IMR-90 (cell line): ENCODE measurements at regions not wholly inside any gene's neighbourhood (a gene's known extent, or its start where the extent isn't known, plus 50 kb on each side); places are given as distances from the start of the nearest gene placed in this dataset.
"Not testable (repeated sequence)": the region's sequence is repeated elsewhere in the genome, so short reads cannot be mapped to it uniquely, and the experiment has no call there.

Experiments
- ATAC-seq: fragments of 200-7000 bp; cut with Tn5 transposase; 2 replicates; pipeline ENCODE4 v1.9.1; 2020; ENCODE audit warnings: low read depth, mild to moderate bottlenecking, moderate library complexity
- BruUV-seq: library from RNA; stranded (reverse); fragments of 400-500 nt; replicated peaks from 2 replicates; lab custom pipeline; 2021; lab: Mats Ljungman, UMichigan
- CTCF ChIA-PET: fragments of 300-600 bp; formaldehyde crosslinking; extraction: SDS; loops from one replicate; lab custom pipeline; 2021; ENCODE audit warnings: antibody characterized with exemption; lab: Yijun Ruan, JAX
- POLR2A ChIA-PET: fragments of 300-600 bp; sonication (Branson Sonifier 250); formaldehyde crosslinking; loops from one replicate; lab custom pipeline; 2022; ENCODE audit warnings: antibody characterized with exemption; ENCODE audit not compliant: unreplicated experiment; lab: Charles Lee
- DNase-seq: peaks from one replicate; pipeline ENCODE4 v3.0.0; 2013
- H2AFZ ChIP-seq: replicated peaks from 2 replicates; pipeline ENCODE3; 2013; ENCODE audit warnings: low read length, mild to moderate bottlenecking; ENCODE audit not compliant: poor library complexity
- H2AK5ac ChIP-seq: 2 replicates; pipeline ENCODE4 v1.6.1; 2013; ENCODE audit warnings: low read depth, low read length, inconsistent platforms
- H2AK9ac ChIP-seq: replicated peaks from 2 replicates; pipeline ENCODE3; 2013; ENCODE audit warnings: mild to moderate bottlenecking, low read depth, low read length, moderate library complexity; ENCODE audit not compliant: poor library complexity
- H2BK120ac ChIP-seq: 2 replicates; pipeline ENCODE4 v1.6.1; 2013; ENCODE audit warnings: low read depth, low read length, inconsistent platforms
- H2BK15ac ChIP-seq: 3 replicates; pipeline ENCODE4 v1.6.1; 2013; ENCODE audit warnings: low read depth, low read length, inconsistent platforms
- H2BK20ac ChIP-seq: 2 replicates; pipeline ENCODE4 v1.6.1; 2013; ENCODE audit warnings: low read depth, mild to moderate bottlenecking, inconsistent platforms, low read length, moderate library complexity
- H2BK5ac ChIP-seq: 2 replicates; pipeline ENCODE4 v1.6.1; 2013; ENCODE audit warnings: mild to moderate bottlenecking, low read depth, low read length, inconsistent platforms; ENCODE audit not compliant: poor library complexity, severe bottlenecking
- H3K14ac ChIP-seq: replicated peaks from 2 replicates; pipeline ENCODE4 v1.6.1; 2013; ENCODE audit warnings: low read depth, low read length, inconsistent platforms
- H3K18ac ChIP-seq: 2 replicates; pipeline ENCODE4 v1.6.1; 2013; ENCODE audit warnings: low read depth, low read length, control low read depth
- H3K23ac ChIP-seq: 2 replicates; pipeline ENCODE4 v1.6.1; 2013; ENCODE audit warnings: low read depth, low read length, inconsistent platforms
- H3K27ac ChIP-seq: 2 replicates; pipeline ENCODE4 v1.5.1; 2013; ENCODE audit warnings: mild to moderate bottlenecking, control low read depth, low read length; ENCODE audit not compliant: insufficient read depth
- H3K27me3 ChIP-seq: 2 replicates; pipeline ENCODE4 v1.6.1; 2013; ENCODE audit warnings: low read length; ENCODE audit not compliant: control insufficient read depth, insufficient read depth
- H3K36me3 ChIP-seq: 2 replicates; pipeline ENCODE4 v1.6.1; 2013; ENCODE audit warnings: low read length, mixed read lengths; ENCODE audit not compliant: control insufficient read depth, insufficient read depth
- H3K4ac ChIP-seq: 2 replicates; pipeline ENCODE4 v1.6.1; 2013; ENCODE audit warnings: low read depth, low read length, inconsistent platforms
- H3K4me1 ChIP-seq: 2 replicates; pipeline ENCODE4 v1.6.1; 2013; ENCODE audit warnings: low read length, mixed read lengths; ENCODE audit not compliant: control insufficient read depth, insufficient read depth
- H3K4me2 ChIP-seq: 2 replicates; pipeline ENCODE4 v1.6.1; 2013; ENCODE audit warnings: low read depth, mild to moderate bottlenecking, control low read depth, low read length, moderate library complexity
- H3K4me3 ChIP-seq: 2 replicates; pipeline ENCODE4 v1.5.1; 2013; ENCODE audit warnings: low read depth, mild to moderate bottlenecking, control low read depth, low read length, moderate library complexity; ENCODE audit not compliant: insufficient read depth
- H3K56ac ChIP-seq: 2 replicates; pipeline ENCODE4 v1.6.1; 2013; ENCODE audit warnings: low read length, inconsistent platforms; ENCODE audit not compliant: insufficient read depth; ENCODE audit errors: extremely low read depth
- H3K79me1 ChIP-seq, 2 experiments: 2 replicates each; pipeline ENCODE4 v1.6.1; 2013; ENCODE audit warnings: low read length in 2 of 2, inconsistent platforms in 1 of 2, low read depth in 1 of 2
- H3K9ac ChIP-seq: 2 replicates; pipeline ENCODE4 v1.6.1; 2013; ENCODE audit warnings: low read depth, low read length, control low read depth
- H3K9me1 ChIP-seq: 2 replicates; pipeline ENCODE4 v1.6.1; 2013; ENCODE audit warnings: low read length, inconsistent platforms; ENCODE audit not compliant: insufficient read depth
- H3K9me3 ChIP-seq: 2 replicates; pipeline ENCODE4 v1.6.1; 2013; ENCODE audit warnings: low read length; ENCODE audit not compliant: control insufficient read depth, insufficient read depth
- H4K20me1 ChIP-seq: 2 replicates; pipeline ENCODE4 v1.6.1; 2013; ENCODE audit warnings: low read length, inconsistent platforms; ENCODE audit not compliant: insufficient read depth
- H4K5ac ChIP-seq: 2 replicates; pipeline ENCODE4 v1.6.1; 2013; ENCODE audit warnings: mild to moderate bottlenecking, low read depth, low read length, control low read depth
- H4K8ac ChIP-seq, 2 experiments: 2 replicates each; pipeline ENCODE4 v1.6.1; 2013; ENCODE audit warnings: low read depth in 2 of 2, low read length in 2 of 2, control low read depth in 1 of 2, inconsistent platforms in 1 of 2
- H4K91ac ChIP-seq: 2 replicates; pipeline ENCODE4 v1.6.1; 2013; ENCODE audit warnings: low read depth, low read length, inconsistent platforms; ENCODE audit not compliant: insufficient read depth
- WGBS, 2 experiments: methylation state at CpG; one replicate each; pipeline versions ENCODE4 v1.1.5 to v1.1.7; 2013; ENCODE audit warnings: missing lambda C conversion rate in 2 of 2; ENCODE audit not compliant: insufficient read length in 1 of 2; ENCODE audit errors: extremely low coverage in 2 of 2; 5-methylcytosine and 5-hydroxymethylcytosine counted together
- dilution Hi-C: fragments of 300-500 bp; cut with HindIII; formaldehyde crosslinking; loops from one replicate; pipeline ENCODE4 v1.14.3; 2018; ENCODE audit warnings: low sequenced_read_pairs; ENCODE audit not compliant: unreplicated experiment
- in situ Hi-C: fragments of 300-500 bp; cut with MboI; formaldehyde crosslinking; loops from 3 replicates; pipeline ENCODE4 v1.14.3; 2019; ENCODE audit warnings: low sequenced_read_pairs, inconsistent platforms, mixed read lengths
- intact Hi-C: fragments of 100-400 bp; cut with micrococcal nuclease; formaldehyde crosslinking; loops from 2 replicates; pipeline ENCODE4 v1.10.0; 2022

GRCh38 chr10:90034862-90035261, 333.5 kb downstream of the KIF20B start:
- H4K20me1 ChIP-seq, intact Hi-C loops, ATAC-seq, H3K14ac ChIP-seq, dilution Hi-C loops, H3K4me1 ChIP-seq, H3K23ac ChIP-seq, H3K9ac ChIP-seq, H3K56ac ChIP-seq, H2BK15ac ChIP-seq, POLR2A ChIA-PET, H3K4me2 ChIP-seq, H4K5ac ChIP-seq, H2BK5ac ChIP-seq, H3K4me3 ChIP-seq, H4K91ac ChIP-seq, H2AK9ac ChIP-seq, H3K18ac ChIP-seq, H2AFZ ChIP-seq, H4K8ac ChIP-seq, H3K9me1 ChIP-seq, CTCF ChIA-PET, H3K36me3 ChIP-seq, BruUV-seq, H2AK5ac ChIP-seq, H3K27me3 ChIP-seq, DNase-seq, H2BK120ac ChIP-seq, H3K4ac ChIP-seq, H2BK20ac ChIP-seq, H3K27ac ChIP-seq, H3K79me1 ChIP-seq, H3K9me3 ChIP-seq, in situ Hi-C loops: not testable (repeated sequence)
- no CpG with 5 or more reads among the region's 5 CpGs for WGBS, 2 experiments
